ENCODE measurements at regions not wholly inside any gene's neighbourhood (a gene's known extent, or its start where the extent isn't known, plus 50 kb on each side); places are given as distances from the start of the nearest gene placed in this dataset.

DNA sequence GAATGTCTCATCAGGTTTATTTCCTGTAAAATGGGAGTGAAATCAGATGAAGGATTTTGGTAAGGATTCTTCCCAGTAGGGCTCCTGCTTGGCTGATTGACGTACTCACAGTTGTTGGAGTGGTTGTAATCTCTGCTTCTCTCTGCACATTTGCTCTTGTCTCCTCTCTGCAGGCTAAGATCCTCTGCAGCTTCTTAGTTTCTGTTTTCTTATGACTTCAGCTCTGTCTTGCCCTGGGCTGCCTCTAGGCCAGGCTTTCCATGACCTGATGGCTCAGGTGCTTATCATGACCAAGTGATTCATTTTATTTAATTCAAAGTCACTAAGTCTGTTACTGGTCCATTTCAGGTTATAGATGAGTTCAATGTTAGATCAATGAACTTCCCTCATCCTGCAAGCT lies 394.5 kb upstream of the DDHD1 start:
- TF ChIP-seq POU5F1 (IDR thresholded peaks at IDR 0.05; ENCODE audit: low read depth, low read length) (no peak), MAFK (IDR thresholded peaks at IDR 0.05; ENCODE audit: low read depth, low read length) (no peak), CBX8 (IDR thresholded peaks at IDR 0.05; ENCODE audit: borderline replicate concordance, low read depth, low read length) (no peak), MAX (IDR thresholded peaks at IDR 0.05) (no peak), FOSL1 (IDR thresholded peaks at IDR 0.05; ENCODE audit: insufficient read depth, low read depth, low read length) (no peak), SP4 (IDR thresholded peaks at IDR 0.05; ENCODE audit: low read length) (no peak), EGR1 (IDR thresholded peaks at IDR 0.05; ENCODE audit: borderline replicate concordance, low read depth, low read length) (no peak), SP2 (IDR thresholded peaks at IDR 0.05; ENCODE audit: low read length) (no peak)
- Histone ChIP-seq H4K20me1 (replicated peaks in 1 of 2; ENCODE audit: control insufficient read depth in 1 of 2, insufficient read depth in 2 of 2, low read length in 2 of 2) (no peaks in the 10 kb centered on the region), H3K4me1 (replicated peaks in 1 of 4; ENCODE audit: control insufficient read depth in 3 of 4, insufficient read depth in 4 of 4, low read length in 3 of 4) (no peaks in the 10 kb centered on the region), H2BK120ac (replicated peaks; ENCODE audit: low read depth, low read length) (no peak overlapping the region), H3K4me3 (ENCODE audit: extremely low read depth in 1 of 4, insufficient read depth in 2 of 4, low read depth in 3 of 4, low read length in 4 of 4) (no peak overlapping the region), H4K8ac (ENCODE audit: extremely low read depth, insufficient read depth, low read length) (no peak overlapping the region), H3K23ac (ENCODE audit: insufficient read length) (no peak overlapping the region), H3K18ac (ENCODE audit: extremely low read depth, low read length) (no peak overlapping the region), H4K5ac (ENCODE audit: insufficient read length, low read depth, low read length) (no peak overlapping the region), H3K9ac (replicated peaks in 1 of 4; ENCODE audit: extremely low read depth in 1 of 4, low read depth in 3 of 4, low read length in 3 of 4) (no peak overlapping the region), H2BK5ac (ENCODE audit: low read depth, low read length) (no peak overlapping the region), H3K23me2 (ENCODE audit: low read depth, low read length) (no peaks in the 10 kb centered on the region), H3K9me3 (ENCODE audit: insufficient read depth in 2 of 2, low read depth in 1 of 2, low read length in 1 of 2) (no peaks in the 10 kb centered on the region), H2AFZ (ENCODE audit: low read length) (no peak overlapping the region), H3K79me2 (ENCODE audit: control insufficient read depth in 1 of 2, insufficient read depth in 2 of 2, low read length in 2 of 2) (no peaks in the 10 kb centered on the region), H2BK15ac (ENCODE audit: low read length) (no peak overlapping the region), H3K27me3 (replicated peaks in 1 of 4; ENCODE audit: control insufficient read depth in 3 of 4, extremely low read depth in 1 of 4, insufficient read depth in 3 of 4, low read length in 3 of 4) (no peaks in the 10 kb centered on the region), H3K79me1 (ENCODE audit: low read depth, low read length) (no peaks in the 10 kb centered on the region), H2BK12ac (ENCODE audit: low read depth, low read length) (no peak overlapping the region), H4K91ac (replicated peaks; ENCODE audit: insufficient read length, low read length) (no peak overlapping the region), H3K14ac (ENCODE audit: insufficient read length) (no peak overlapping the region), H3K4me2 (ENCODE audit: insufficient read depth in 1 of 2, low read depth in 2 of 2, low read length in 2 of 2) (no peak overlapping the region), H3K56ac (replicated peaks; ENCODE audit: insufficient read length, low read depth, low read length) (no peak overlapping the region), H3K4ac (replicated peaks; ENCODE audit: insufficient read length, low read depth, low read length) (no peak overlapping the region), H3K27ac (ENCODE audit: low read depth, low read length) (no peak overlapping the region), H3K36me3 (ENCODE audit: control insufficient read depth in 2 of 4, insufficient read depth in 4 of 4, low read length in 3 of 4) (no peaks in the 10 kb centered on the region), H2AK5ac (ENCODE audit: low read depth, low read length) (no peak overlapping the region), H2BK20ac (ENCODE audit: low read length) (no peak overlapping the region)
- FAIRE-seq, result no peak
- CTCF ChIA-PET (ENCODE audit: partially characterized antibody), result interaction anchor here (1.2 to 1.5 kb wide), 3 partner anchors 9 to 800 kb away, joined by 3 to 6 read pairs (median 3); no protein-coding TSS in a partner anchor
- POLR2A ChIA-PET (ENCODE audit: partially characterized antibody), result no interaction called here
- no peak for DNase-seq (ENCODE audit: low read depth in 1 of 2, low spot score in 2 of 2)
- 89% methylated on average over 1 of the region's 1 CpG; no CpG with 5 or more reads in 1 of the 2 experiments for WGBS, 2 experiments (ENCODE audit: extremely low coverage in 1 of 2, insufficient coverage in 1 of 2, insufficient read length in 1 of 2, insufficient replicate concordance in 2 of 2, low coverage in 1 of 2, low lambda C conversion rate in 2 of 2, missing lambda C conversion rate in 1 of 2)

Data from H1 (cell line).